HFFc6 (cell line): ENCODE measurements at regions not wholly inside any gene's neighbourhood (a gene's known extent, or its start where the extent isn't known, plus 50 kb on each side); places are given as distances from the start of the nearest gene placed in this dataset.

Source experiments
- DNase-seq: peaks from one replicate; pipeline ENCODE4 v3.0.0-alpha.2; 2018
- H3K27ac Mint-ChIP-seq: 2 replicates; pipeline ENCODE4 v1.8.0; 2020; ENCODE audit warnings: mild to moderate bottlenecking, mixed read lengths
- H3K27me3 Mint-ChIP-seq: 2 replicates; pipeline ENCODE4 v1.8.0; 2021; ENCODE audit warnings: mild to moderate bottlenecking, moderate library complexity, mixed read lengths; ENCODE audit not compliant: insufficient read depth
- H3K36me3 Mint-ChIP-seq: 2 replicates; pipeline ENCODE4 v1.8.0; 2021; ENCODE audit warnings: low read depth, mixed read lengths
- H3K4me1 Mint-ChIP-seq: 2 replicates; pipeline ENCODE4 v1.8.0; 2020; ENCODE audit warnings: low read depth, mixed read lengths
- H3K4me3 Mint-ChIP-seq: 2 replicates; pipeline ENCODE4 v1.8.0; 2020; ENCODE audit warnings: mild to moderate bottlenecking, moderate library complexity, mixed read lengths
- H3K9me3 Mint-ChIP-seq: 2 replicates; pipeline ENCODE4 v1.8.0; 2020; ENCODE audit warnings: mild to moderate bottlenecking, mixed read lengths
- TF ChIP-seq, protein P1 (sequence below): fragments of 200-600 bp; sonication (generic); IDR thresholded peaks from 2 replicates; pipeline ENCODE4 v1.5.0; 2021; ENCODE audit warnings: antibody characterized with exemption, mild to moderate bottlenecking

DNA sequence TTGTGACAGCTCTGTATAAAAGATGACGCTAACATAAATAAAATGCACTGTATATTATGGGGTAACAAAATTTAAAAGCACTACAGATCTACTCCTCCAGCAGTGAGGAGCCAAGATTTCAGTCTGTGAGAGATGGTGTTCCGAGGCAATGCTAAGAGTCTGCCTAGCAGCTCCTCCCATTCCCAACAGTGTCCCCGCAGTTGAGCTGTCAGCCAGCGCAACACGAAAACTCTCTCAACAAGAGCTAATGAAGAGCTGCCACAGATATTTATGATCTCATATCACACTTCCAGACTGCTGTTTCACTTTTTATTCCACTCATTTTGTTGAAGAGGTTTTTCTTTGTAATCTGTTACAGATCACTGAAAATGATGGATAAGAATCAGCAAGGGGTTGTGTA lies 53.9 kb upstream of the ESRRG start:
- H3K9me3 Mint-ChIP-seq: peaks cover 9% of the 10 kb centered on the region
- H3K36me3 Mint-ChIP-seq: no peaks in the 10 kb centered on the region
- no peaks in the 10 kb centered on the region for H3K4me1 Mint-ChIP-seq
- no peak overlapping the region for H3K27ac Mint-ChIP-seq
- TF ChIP-seq, protein P1, sequence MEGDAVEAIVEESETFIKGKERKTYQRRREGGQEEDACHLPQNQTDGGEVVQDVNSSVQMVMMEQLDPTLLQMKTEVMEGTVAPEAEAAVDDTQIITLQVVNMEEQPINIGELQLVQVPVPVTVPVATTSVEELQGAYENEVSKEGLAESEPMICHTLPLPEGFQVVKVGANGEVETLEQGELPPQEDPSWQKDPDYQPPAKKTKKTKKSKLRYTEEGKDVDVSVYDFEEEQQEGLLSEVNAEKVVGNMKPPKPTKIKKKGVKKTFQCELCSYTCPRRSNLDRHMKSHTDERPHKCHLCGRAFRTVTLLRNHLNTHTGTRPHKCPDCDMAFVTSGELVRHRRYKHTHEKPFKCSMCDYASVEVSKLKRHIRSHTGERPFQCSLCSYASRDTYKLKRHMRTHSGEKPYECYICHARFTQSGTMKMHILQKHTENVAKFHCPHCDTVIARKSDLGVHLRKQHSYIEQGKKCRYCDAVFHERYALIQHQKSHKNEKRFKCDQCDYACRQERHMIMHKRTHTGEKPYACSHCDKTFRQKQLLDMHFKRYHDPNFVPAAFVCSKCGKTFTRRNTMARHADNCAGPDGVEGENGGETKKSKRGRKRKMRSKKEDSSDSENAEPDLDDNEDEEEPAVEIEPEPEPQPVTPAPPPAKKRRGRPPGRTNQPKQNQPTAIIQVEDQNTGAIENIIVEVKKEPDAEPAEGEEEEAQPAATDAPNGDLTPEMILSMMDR: no peak
- DNase-seq: no peak
- no peaks in the 10 kb centered on the region; the same call in 1 of the 2 replicates for H3K27me3 Mint-ChIP-seq
- H3K4me3 Mint-ChIP-seq: no peak overlapping the region
